ENCODE measurements at regions not wholly inside any gene's neighbourhood (a gene's known extent, or its start where the extent isn't known, plus 50 kb on each side); places are given as distances from the start of the nearest gene placed in this dataset.
"Not testable (repeated sequence)": the region's sequence is repeated elsewhere in the genome, so short reads cannot be mapped to it uniquely, and the experiment has no call there.

GRCh38 chr17:33695431-33695830 is 402.3 kb upstream of the ASIC2 start:
- DNase-seq (ENCODE audit: low read depth, low spot score): no peak

- no peak for DNase-seq (ENCODE audit: low read depth, low spot score)
These were observed 403.0 kb upstream of the ASIC2 start for GRCh38 chr17:33696102-33696501.

GRCh38 chr17:33697557-33697956 is 404.5 kb upstream of the ASIC2 start:
- DNase-seq (ENCODE audit: low read depth, low spot score): no peak

GRCh38 chr17:33701910-33702309 is 408.8 kb upstream of the ASIC2 start:
- DNase-seq (ENCODE audit: low read depth, low spot score): no peak

- DNase-seq (ENCODE audit: low read depth, low spot score): no peak
These were observed 411.8 kb upstream of the ASIC2 start for GRCh38 chr17:33704856-33705255.

- no peak for DNase-seq (ENCODE audit: low read depth, low spot score)
These were observed 416.8 kb upstream of the ASIC2 start for GRCh38 chr17:33709881-33710280.

GRCh38 chr17:33712120-33712519 is 419.0 kb upstream of the ASIC2 start:
- no peak for DNase-seq (ENCODE audit: low read depth, low spot score)

- no peak for DNase-seq (ENCODE audit: low read depth, low spot score)
These were observed 423.9 kb upstream of the ASIC2 start for GRCh38 chr17:33716957-33717356.

GRCh38 chr17:33723736-33724135 is 430.6 kb upstream of the ASIC2 start:
- DNase-seq (ENCODE audit: low read depth, low spot score): not testable (repeated sequence)

GRCh38 chr17:33725675-33726271 is 432.7 kb upstream of the ASIC2 start:
- no peak for DNase-seq (ENCODE audit: low read depth, low spot score)

- no peak for DNase-seq (ENCODE audit: low read depth, low spot score)
These were observed 437.0 kb upstream of the ASIC2 start for GRCh38 chr17:33730131-33730530.

- DNase-seq (ENCODE audit: low read depth, low spot score): no peak
These were observed 439.0 kb upstream of the ASIC2 start for GRCh38 chr17:33732116-33732515.

GRCh38 chr17:33739714-33740113 is 446.6 kb upstream of the ASIC2 start:
- DNase-seq (ENCODE audit: low read depth, low spot score): no peak

- no peak for DNase-seq (ENCODE audit: low read depth, low spot score)
These were observed 452.1 kb upstream of the ASIC2 start for GRCh38 chr17:33745047-33745760.

GRCh38 chr17:33749171-33749570 is 456.1 kb upstream of the ASIC2 start:
- no peak for DNase-seq (ENCODE audit: low read depth, low spot score)

GRCh38 chr17:33750943-33751701 is 458.0 kb upstream of the ASIC2 start:
- peak; percentile 45 for DNase-seq (ENCODE audit: low read depth, low spot score)

GRCh38 chr17:33751702-33752065 is 458.6 kb upstream of the ASIC2 start:
- no peak for DNase-seq (ENCODE audit: low read depth, low spot score)

- no peak for DNase-seq (ENCODE audit: low read depth, low spot score)
These were observed 460.4 kb upstream of the ASIC2 start for GRCh38 chr17:33753452-33753851.

GRCh38 chr17:33756021-33756420 is 462.9 kb upstream of the ASIC2 start:
- DNase-seq (ENCODE audit: low read depth, low spot score): no peak

- DNase-seq (ENCODE audit: low read depth, low spot score): no peak
These were observed 472.8 kb upstream of the ASIC2 start for GRCh38 chr17:33765871-33766270.

GRCh38 chr17:33766721-33767120 is 473.6 kb upstream of the ASIC2 start:
- DNase-seq (ENCODE audit: low read depth, low spot score): no peak

- no peak for DNase-seq (ENCODE audit: low read depth, low spot score)
These were observed 476.0 kb upstream of the ASIC2 start for GRCh38 chr17:33769066-33769465.

- no peak for DNase-seq (ENCODE audit: low read depth, low spot score)
These were observed 478.8 kb upstream of the CCL2 start for GRCh38 chr17:33776304-33776703.

Measured in activated CD4-positive, CD25-positive, alpha-beta regulatory T cell treated with anti-CD3 and anti-CD28 coated beads, Interleukin-2, amount 50 U/mL, for 16 hours (primary cell).